Ishikawa (cell line): ENCODE measurements at regions not wholly inside any gene's neighbourhood (a gene's known extent, or its start where the extent isn't known, plus 50 kb on each side); places are given as distances from the start of the nearest gene placed in this dataset.

ENCODE experiments used
- CREB1 ChIP-seq: IDR thresholded peaks from 2 replicates; pipeline ENCODE4 v1.6.1; 2012; ENCODE audit warnings: low read depth
- TF ChIP-seq, protein P1 (sequence below): IDR thresholded peaks from 2 replicates; pipeline ENCODE4 v1.6.1; 2012; ENCODE audit warnings: low read depth, mild to moderate bottlenecking

DNA sequence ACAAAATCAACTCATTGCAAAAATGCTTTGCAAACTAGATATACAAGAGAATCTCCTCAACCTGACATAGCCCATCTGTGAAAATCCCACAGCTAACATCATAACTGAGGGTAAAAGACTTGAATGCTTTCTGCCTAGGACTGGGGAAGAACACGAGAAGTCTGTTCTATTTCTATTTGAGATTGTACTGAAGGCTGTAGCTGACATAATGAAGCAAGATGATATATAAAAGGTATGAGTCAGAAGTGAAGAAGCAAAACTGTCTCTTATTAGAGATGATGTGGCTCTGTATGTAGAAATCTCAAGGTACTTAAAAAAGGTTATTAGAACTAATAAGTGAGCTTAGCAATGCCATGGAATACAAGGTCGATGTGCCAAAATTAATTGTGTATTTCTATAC is 639.9 kb upstream of the PFKP start:
- TF ChIP-seq CREB1: no peak
- TF ChIP-seq, protein P1, sequence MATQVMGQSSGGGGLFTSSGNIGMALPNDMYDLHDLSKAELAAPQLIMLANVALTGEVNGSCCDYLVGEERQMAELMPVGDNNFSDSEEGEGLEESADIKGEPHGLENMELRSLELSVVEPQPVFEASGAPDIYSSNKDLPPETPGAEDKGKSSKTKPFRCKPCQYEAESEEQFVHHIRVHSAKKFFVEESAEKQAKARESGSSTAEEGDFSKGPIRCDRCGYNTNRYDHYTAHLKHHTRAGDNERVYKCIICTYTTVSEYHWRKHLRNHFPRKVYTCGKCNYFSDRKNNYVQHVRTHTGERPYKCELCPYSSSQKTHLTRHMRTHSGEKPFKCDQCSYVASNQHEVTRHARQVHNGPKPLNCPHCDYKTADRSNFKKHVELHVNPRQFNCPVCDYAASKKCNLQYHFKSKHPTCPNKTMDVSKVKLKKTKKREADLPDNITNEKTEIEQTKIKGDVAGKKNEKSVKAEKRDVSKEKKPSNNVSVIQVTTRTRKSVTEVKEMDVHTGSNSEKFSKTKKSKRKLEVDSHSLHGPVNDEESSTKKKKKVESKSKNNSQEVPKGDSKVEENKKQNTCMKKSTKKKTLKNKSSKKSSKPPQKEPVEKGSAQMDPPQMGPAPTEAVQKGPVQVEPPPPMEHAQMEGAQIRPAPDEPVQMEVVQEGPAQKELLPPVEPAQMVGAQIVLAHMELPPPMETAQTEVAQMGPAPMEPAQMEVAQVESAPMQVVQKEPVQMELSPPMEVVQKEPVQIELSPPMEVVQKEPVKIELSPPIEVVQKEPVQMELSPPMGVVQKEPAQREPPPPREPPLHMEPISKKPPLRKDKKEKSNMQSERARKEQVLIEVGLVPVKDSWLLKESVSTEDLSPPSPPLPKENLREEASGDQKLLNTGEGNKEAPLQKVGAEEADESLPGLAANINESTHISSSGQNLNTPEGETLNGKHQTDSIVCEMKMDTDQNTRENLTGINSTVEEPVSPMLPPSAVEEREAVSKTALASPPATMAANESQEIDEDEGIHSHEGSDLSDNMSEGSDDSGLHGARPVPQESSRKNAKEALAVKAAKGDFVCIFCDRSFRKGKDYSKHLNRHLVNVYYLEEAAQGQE: no peak
